Keratinocyte (primary cell): ENCODE measurements at regions not wholly inside any gene's neighbourhood (a gene's known extent, or its start where the extent isn't known, plus 50 kb on each side); places are given as distances from the start of the nearest gene placed in this dataset.

Experiments
- DNase-seq: peaks from one replicate; pipeline ENCODE4 v3.0.0-alpha.2; 2011; ENCODE audit warnings: low read depth, missing footprints, low spot score
- FAIRE-seq: peaks from 2 replicates; lab custom pipeline; 2011; peaks lifted over from hg19 to GRCh38; lab: Jason Lieb, UNC
- H2AFZ ChIP-seq: 2 replicates; pipeline ENCODE4 v1.6.0; 2012; ENCODE audit warnings: low read length, control low read depth, inconsistent platforms; ENCODE audit not compliant: control insufficient read depth
- H3K27ac ChIP-seq: 2 replicates; pipeline ENCODE4 v1.5.1; 2011; ENCODE audit warnings: low read length; ENCODE audit not compliant: control insufficient read depth, insufficient read depth
- H3K27me3 ChIP-seq: 3 replicates; pipeline ENCODE4 v1.6.0; 2011; ENCODE audit warnings: low read length; ENCODE audit not compliant: control insufficient read depth, insufficient read depth; ENCODE audit errors: extremely low read depth
- H3K36me3 ChIP-seq, 2 experiments: 2 replicates in 1 of 2; 3 replicates in 1 of 2; pipeline ENCODE4 v1.5.1; 2011; ENCODE audit warnings: low read length in 2 of 2, mild to moderate bottlenecking in 1 of 2; ENCODE audit not compliant: control insufficient read depth in 2 of 2, insufficient read depth in 2 of 2; ENCODE audit errors: extremely low read depth in 1 of 2
- H3K4me1 ChIP-seq: 3 replicates; pipeline ENCODE4 v1.5.1; 2011; ENCODE audit warnings: low read length; ENCODE audit not compliant: control insufficient read depth, insufficient read depth; ENCODE audit errors: extremely low read depth
- H3K4me2 ChIP-seq: 3 replicates; pipeline ENCODE4 v1.6.0; 2011; ENCODE audit warnings: low read depth, low read length; ENCODE audit not compliant: control insufficient read depth, insufficient read depth; ENCODE audit errors: extremely low read depth
- H3K4me3 ChIP-seq, 3 experiments: fragments of 200-600 bp in 1 of 3; sonication (generic) in 1 of 3; 2 replicates in 2 of 3; 3 replicates in 1 of 3; pipeline ENCODE4 v1.5.1; 2011 to 2016; ENCODE audit warnings: low read length in 3 of 3, mild to moderate bottlenecking in 3 of 3, control low read depth in 2 of 3, inconsistent platforms in 1 of 3, low read depth in 1 of 3, mixed read lengths in 1 of 3, mixed run types in 1 of 3, moderate library complexity in 1 of 3; ENCODE audit not compliant: control insufficient read depth in 2 of 3, insufficient read depth in 2 of 3; ENCODE audit errors: extremely low read depth in 1 of 3
- H3K79me2 ChIP-seq: 2 replicates; pipeline ENCODE4 v1.6.0; 2012; ENCODE audit warnings: low read length; ENCODE audit not compliant: control insufficient read depth, insufficient read depth
- H3K9ac ChIP-seq: 3 replicates; pipeline ENCODE4 v1.6.0; 2011; ENCODE audit warnings: low read length; ENCODE audit not compliant: control insufficient read depth, insufficient read depth; ENCODE audit errors: extremely low read depth
- H3K9me1 ChIP-seq: 3 replicates; pipeline ENCODE4 v1.6.0; 2011; ENCODE audit warnings: low read length; ENCODE audit not compliant: control insufficient read depth, insufficient read depth; ENCODE audit errors: extremely low read depth
- H3K9me3 ChIP-seq: 2 replicates; pipeline ENCODE4 v1.5.1; 2012; ENCODE audit warnings: low read depth, low read length; ENCODE audit not compliant: control insufficient read depth
- H4K20me1 ChIP-seq: 3 replicates; pipeline ENCODE4 v1.6.0; 2011; ENCODE audit warnings: low read length; ENCODE audit not compliant: control insufficient read depth, insufficient read depth; ENCODE audit errors: extremely low read depth
- CTCF ChIP-seq, 3 experiments: IDR thresholded peaks in 1 of 3; conservative IDR thresholded peaks in 1 of 3; optimal IDR thresholded peaks in 1 of 3; 2 replicates in 2 of 3; 3 replicates in 1 of 3; pipeline versions ENCODE3 to v1.5.1; 2011; ENCODE audit warnings: low read length in 3 of 3, mild to moderate bottlenecking in 3 of 3, moderate library complexity in 2 of 3, control low read depth in 1 of 3, inconsistent platforms in 1 of 3; ENCODE audit not compliant: insufficient read depth in 2 of 3; ENCODE audit errors: extremely low read depth in 1 of 3
- EZH2 ChIP-seq: IDR thresholded peaks from one replicate; pipeline ENCODE4 v1.6.1; 2012; ENCODE audit warnings: inconsistent platforms, mild to moderate bottlenecking, low read length, moderate library complexity
- dilution Hi-C: fragments of 300-500 bp; cut with MboI; formaldehyde crosslinking; loops from one replicate; pipeline ENCODE4 v1.7.0; 2020; ENCODE audit warnings: low sequenced_read_pairs; ENCODE audit not compliant: extremely low pct_ligation_motif_present

DNA sequence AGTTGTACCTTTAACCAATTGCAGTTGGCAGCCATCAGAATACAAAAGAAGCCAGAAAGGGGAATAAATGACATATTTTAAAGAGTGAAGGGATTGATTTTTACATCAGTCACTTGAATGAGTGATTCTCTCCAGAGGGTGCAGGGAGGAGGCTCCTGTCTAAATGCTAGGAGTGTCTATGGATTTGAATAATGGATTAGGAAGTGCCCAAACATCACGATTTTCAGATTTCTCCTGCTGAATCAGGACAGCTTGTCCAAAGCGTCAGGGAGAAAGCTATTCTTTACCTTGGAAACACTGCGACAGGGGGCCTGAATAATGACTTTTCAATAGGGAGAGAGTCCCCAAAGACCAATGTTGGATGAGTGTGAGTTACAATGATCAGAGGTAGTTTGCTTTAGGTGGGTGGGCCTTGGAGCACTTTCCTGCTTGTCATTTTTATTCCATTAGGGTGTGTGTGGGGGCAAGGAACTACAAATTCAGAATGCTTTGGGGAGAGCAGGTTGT is 735.5 kb downstream of the KCNA4 start:
- Histone ChIP-seq H3K9ac (no peak overlapping the region), H3K4me2 (no peak overlapping the region)
- dilution Hi-C loops, result no loop called here

GRCh38 chr11:29280452-29280851 is 736.4 kb downstream of the KCNA4 start:
- Histone ChIP-seq H3K9me3 (no peaks in the 10 kb centered on the region), H3K36me3 (no peaks in the 10 kb centered on the region), H3K9me1 (no peaks in the 10 kb centered on the region), H4K20me1 (no peaks in the 10 kb centered on the region), H3K4me2 (no peak overlapping the region), H3K4me1 (peaks cover 3% of the 10 kb centered on the region), H3K79me2 (no peaks in the 10 kb centered on the region), H3K27ac (no peak overlapping the region), H3K9ac (no peak overlapping the region), H3K4me3 (no peak overlapping the region), H3K27me3 (no peaks in the 10 kb centered on the region), H2AFZ (peak overlapping the region; percentile 74)
- DNase-seq, result no peak
- peak; percentile 76 for FAIRE-seq
- TF ChIP-seq CTCF (optimal IDR thresholded peaks at IDR 0.05 in 1 of 3, IDR thresholded peaks at IDR 0.05 in 1 of 3, conservative IDR thresholded peaks at IDR 0.05 in 1 of 3; ENCODE audit: extremely low read depth in 1 of 3, insufficient read depth in 2 of 3, low read length in 3 of 3) (no peak), EZH2 (no peak)
- dilution Hi-C loops, result no loop called here

More for the DNA sequence above, 735.5 kb downstream of the KCNA4 start:
- Histone ChIP-seq H3K9me3 (no peaks in the 10 kb centered on the region), H3K27me3 (no peaks in the 10 kb centered on the region), H3K27ac (no peak overlapping the region), H3K4me3 (no peak overlapping the region), H3K4me1 (peaks cover 3% of the 10 kb centered on the region), H4K20me1 (no peaks in the 10 kb centered on the region), H2AFZ (no peak overlapping the region), H3K36me3 (no peaks in the 10 kb centered on the region), H3K79me2 (no peaks in the 10 kb centered on the region), H3K9me1 (no peaks in the 10 kb centered on the region)
- FAIRE-seq, result no peak
- TF ChIP-seq EZH2 (no peak), CTCF (optimal IDR thresholded peaks at IDR 0.05 in 1 of 3, IDR thresholded peaks at IDR 0.05 in 1 of 3, conservative IDR thresholded peaks at IDR 0.05 in 1 of 3; ENCODE audit: extremely low read depth in 1 of 3, insufficient read depth in 2 of 3, low read length in 3 of 3) (no peak)
- DNase-seq, result no peak
